ENCODE measurements at regions not wholly inside any gene's neighbourhood (a gene's known extent, or its start where the extent isn't known, plus 50 kb on each side); places are given as distances from the start of the nearest gene placed in this dataset.
"Not testable (repeated sequence)": the region's sequence is repeated elsewhere in the genome, so short reads cannot be mapped to it uniquely, and the experiment has no call there.

DNA sequence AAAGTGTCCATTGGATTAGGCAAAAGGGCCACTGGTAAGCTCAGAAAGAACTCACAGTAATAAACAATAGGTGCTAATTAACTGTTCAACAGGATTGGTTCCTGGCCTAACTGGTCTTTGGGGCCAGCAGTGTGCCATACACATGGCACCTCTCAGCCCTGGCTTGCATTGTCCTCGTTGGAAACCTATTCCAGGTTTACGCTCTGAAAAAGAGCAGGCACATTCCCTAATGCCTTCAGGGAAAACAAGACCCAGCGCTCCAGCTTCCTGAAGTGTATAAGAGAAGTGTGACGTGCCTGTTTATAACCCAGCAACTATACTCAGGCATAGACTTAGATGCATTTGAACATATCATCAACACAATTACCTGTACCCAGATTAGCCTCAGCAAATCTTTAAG is 51.9 kb upstream of the RBM47 start:
- DNase-seq (ENCODE audit: low spot score): no peak

DNA sequence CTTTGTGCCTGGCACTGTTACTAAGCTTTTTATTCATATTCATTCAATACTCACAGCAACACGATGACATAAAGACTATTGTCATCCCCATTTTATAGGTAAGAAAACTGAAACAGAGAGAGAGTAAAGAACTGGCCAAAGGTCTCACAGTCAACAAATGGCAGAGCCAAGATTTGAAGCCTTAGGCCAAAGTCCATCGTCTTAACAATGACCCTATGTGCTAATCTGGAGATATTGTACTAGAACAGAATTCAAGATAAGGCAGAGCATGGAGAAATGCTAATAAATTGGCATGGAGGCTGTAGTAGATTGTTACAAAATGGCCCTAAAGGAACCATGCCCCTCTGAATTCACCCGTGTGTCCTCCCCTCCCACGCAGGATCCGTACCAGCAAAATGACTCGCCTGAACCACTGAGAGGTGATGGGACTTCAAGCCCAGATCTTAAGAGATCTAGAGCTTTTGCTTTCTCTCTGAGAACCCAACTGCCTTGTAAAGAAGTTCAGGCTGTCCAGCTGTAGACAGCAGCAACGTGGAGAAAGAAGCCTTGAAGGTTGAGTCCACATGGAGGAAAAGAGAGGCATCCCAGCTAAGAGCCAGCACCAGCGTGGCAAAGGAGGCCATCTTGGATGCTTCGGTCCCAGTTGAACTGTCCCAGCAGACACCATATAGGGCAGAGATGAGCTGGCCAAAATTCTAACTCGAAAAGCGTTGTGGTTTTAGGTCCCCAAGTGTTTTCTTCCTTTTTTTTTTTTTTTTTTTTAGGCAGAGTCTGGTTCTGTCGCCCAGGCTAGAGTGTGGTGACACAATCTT is 52.8 kb upstream of the RBM47 start:
- DNase-seq (ENCODE audit: low spot score): no peak

DNA sequence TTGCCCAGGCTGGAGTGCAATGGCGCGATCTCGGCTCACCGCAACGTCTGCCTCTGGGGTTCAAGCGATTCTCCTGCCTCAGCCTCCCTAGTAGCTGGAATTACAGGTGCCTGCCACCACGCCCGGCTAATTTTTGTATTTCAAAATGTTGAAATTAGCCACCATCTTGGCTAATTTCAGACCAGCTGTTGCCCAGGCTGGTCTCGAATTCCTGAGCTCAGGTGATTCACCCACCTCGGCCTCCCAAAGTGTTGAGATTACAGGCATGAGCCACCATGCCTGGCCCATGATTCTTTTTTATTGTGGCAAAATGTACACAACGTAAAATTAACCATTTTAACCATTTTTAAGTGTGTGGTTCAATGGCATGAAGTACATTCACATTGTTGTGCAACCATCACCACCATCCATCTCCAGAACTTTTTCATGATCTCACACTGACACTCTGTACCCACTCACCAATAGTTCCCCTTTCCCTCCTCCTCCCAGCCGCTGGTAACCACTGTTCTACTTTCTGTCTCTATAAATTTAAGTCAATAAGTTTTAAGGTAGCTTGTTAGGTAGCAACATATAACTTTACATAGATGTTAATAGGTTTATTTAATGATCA is 54.0 kb upstream of the RBM47 start:
- not testable (repeated sequence) for DNase-seq (ENCODE audit: low spot score)

DNA sequence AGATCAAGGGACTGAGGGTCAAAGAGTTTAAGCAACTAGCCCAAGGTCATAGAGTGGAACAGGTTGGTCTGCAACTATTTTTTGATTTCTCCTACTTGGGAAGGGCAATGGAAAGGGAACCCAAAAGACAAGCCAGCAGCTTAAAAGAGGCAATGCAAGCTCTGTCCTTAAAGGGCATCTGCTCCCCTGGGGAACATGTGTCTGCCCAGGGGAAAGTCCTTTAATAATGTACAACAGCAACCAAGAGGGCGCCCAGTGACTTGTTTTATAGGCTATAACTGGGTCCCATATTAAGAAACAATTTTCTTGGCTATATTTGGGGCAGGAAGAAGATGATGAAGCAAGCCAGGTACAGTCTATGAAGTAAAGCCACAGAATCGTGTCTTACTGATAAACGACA is 54.7 kb upstream of the RBM47 start:
- DNase-seq (ENCODE audit: low spot score): no peak

DNA sequence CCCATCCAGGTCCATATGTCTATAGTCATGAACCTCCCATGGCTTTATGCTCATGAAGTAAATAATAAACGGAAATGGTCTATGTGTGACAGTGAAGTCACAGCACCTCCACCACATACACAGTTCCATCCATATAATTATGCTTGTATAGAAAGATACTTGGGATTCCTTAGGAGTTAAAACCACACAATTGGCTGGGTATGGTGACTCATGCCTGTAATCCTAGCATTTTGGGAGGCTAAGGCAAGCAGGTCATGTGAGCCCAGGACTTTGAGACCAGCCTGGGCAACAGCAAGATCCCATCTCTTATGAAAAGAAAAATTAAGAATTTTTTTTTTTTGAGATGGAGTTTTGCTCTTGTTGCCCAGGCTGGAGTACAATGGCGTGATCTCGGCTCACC is 55.6 kb upstream of the RBM47 start:
- DNase-seq (ENCODE audit: low spot score): no peak

DNA sequence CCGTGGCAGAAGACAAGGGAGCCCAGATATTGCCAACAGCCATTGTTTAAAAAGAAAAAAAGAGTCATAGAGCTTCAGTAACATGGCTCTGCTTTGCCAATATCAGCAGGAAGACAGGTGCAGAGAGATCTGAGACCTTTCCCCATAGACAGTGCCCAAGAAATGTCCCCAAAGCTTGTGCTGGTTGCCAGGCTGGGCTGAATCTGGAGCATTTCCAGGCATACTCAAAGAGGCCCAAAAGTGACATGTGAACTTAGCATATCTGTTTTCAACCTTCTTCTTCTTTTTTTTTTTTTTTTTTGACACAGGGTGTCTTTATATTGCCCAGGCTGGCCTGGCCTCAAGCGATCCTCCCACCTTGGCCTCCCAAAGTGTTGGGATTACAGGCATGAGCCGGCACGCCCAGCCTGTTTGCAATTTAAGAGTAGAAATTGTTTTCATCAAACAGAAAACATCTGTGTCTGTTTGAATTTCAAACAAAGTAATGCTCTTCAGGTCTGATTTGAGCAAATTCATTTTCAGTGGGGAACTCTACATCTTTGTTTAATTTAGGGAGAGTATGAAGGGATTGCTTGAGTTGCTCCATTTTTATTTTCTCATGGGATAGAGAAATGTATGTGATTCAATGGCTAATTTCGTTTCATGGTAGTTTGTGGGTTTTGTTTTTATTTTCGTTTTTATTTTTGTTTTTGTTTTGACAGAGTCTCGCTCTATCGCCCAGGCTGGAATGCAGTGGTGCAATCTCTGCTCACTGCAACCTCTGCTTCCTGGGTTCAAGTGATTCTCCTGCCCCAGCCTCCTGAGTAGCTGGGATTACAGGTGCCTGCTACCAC is 56.6 kb upstream of the RBM47 start:
- no peak for DNase-seq (ENCODE audit: low spot score)

DNA sequence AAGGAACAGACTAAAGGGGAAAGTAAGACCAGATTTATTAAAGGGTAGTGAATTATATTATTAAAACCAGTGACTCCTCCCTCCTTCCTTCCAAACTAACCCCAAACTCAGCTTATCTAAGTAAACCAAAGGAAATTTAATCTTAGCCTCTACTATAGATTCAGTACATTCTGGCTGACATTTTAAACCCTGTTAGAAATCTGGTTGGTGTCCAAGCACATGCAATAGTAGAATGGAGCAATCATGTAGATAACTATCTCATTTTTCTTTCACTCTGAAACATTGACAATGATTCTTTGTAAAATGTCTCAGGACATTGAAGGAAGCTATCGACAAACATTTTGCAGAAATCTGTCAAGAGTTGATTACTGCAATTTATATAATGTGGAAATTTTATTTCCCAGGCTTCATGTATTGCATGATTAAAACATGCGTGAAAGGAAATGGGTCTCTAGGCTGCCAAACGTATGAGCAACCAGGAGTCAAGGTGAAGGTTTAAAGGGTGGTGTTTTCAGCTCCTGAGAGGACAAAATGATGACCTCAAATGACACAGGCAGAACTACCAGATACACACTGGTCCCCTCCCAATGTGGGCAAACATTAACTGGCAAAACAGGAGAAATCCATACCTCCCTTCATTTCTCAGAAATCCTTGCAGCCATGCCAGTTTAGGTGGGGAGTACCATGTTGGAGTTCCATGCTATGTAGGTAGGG is 58.2 kb upstream of the RBM47 start:
- no peak for DNase-seq (ENCODE audit: low spot score)

DNA sequence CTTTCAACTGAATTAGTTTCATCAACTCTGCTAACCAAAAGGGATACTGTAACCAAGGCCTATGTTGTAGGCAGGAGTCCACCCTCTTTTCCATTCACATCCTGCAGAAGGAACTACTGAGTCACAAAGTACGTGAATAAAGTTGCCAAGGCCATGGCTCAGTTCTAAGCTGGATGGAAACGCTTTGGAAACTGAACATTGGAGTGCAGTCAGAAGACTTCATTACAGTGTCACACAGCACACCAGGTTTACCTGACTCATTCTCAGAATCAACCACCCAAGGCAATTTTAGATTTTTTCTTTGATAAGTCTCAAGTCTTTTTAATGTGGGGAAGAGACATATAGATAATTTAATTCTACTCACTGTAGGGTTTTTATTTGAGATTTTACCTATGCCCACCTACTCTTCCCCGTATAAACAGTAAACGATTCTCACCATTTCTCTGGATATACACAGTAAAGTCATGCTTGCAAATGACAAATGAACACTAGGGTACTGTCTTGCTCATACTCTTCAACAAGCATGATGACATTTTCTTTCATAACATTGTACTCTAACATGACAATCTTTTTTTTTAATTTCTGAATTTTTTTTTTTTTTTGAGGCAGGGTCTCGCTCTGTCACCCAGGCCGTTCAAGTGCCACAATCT is 58.9 kb upstream of the RBM47 start:
- DNase-seq (ENCODE audit: low spot score): no peak

DNA sequence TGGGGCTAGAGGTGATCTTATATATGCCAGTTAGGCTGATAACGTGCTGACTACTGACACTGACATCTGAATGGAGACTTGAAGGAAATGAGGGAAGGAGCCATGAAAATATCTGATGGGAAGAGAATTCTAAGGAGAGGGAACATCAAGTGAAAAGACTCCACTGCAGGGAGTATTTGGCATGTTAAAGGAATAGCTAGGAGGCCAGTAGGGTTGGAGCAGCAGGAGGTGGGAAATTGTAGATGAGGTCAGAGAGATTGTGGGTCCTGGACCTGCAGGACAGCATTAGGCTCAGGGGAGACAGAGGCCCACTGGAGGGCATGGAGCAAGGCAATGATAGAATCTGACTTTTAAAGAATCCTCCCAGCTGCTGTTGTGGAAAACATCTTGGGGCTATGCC is 55.8 kb upstream of the NSUN7 start:
- DNase-seq (ENCODE audit: low spot score): no peak

DNA sequence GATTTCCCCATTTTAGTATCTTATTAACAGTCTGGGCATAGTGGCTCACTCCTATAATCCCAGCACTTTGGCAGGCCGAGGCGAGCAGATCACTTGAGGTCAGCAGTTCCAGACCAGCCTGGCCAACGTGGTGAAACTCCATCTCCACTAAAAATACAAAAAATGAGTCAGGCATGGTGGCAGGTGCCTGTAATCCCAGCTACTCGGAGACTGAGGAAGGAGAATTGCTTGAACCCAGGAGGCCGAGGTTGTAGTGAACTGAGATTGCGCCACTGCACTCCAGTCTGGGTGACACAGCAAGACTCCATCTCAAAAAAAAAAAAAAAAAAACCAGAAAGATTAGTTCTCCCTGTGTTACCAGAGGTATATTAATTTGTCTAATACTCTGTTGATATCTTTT is 52.3 kb upstream of the NSUN7 start:
- not testable (repeated sequence) for DNase-seq (ENCODE audit: low spot score)

DNA sequence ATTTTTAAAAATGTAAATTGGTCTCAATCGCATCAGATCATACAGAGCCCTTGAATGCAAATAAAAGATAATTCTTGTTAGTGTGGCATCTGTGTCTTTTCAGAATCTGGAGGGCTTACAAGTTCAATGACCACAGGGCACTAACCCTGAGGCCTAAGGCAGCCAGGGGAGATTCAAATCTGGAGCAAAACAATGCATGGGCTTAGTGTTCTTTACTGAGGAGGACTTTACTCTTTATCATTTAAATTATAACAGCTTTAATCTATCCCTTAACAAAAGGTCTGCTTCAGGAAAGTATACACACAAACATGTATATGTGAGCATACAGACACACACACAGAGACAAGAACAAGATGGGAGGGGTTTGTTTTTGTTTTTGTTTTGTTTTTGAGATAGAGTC is 51.0 kb upstream of the NSUN7 start:
- DNase-seq (ENCODE audit: low spot score): no peak

DNA sequence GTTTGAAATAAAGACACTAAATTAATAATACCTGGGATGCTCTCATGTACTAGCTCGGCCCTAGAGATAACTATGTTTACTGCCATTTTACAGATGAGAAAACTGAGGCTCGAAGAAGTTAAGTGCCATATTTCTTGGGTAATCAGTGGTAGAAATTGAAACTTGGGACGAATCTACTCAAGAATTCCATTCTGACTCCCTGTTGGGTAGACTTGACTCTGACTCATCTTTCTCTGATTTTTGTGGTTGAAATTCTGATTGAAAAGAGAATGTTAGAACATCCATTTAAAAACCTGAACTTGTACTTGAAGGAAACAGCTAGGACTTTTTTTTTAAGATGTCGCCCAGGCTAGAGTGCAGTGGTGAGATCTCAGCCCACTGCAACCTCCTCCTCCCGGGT is 50.1 kb upstream of the NSUN7 start:
- peak; percentile 22 for DNase-seq (ENCODE audit: low spot score)
